GM12865 (cell line): ENCODE measurements at regions not wholly inside any gene's neighbourhood (a gene's known extent, or its start where the extent isn't known, plus 50 kb on each side); places are given as distances from the start of the nearest gene placed in this dataset.

Experiments used
- DNase-seq: peaks from one replicate; pipeline ENCODE4 v3.0.0; 2010; ENCODE audit warnings: low read depth
- H3K4me3 ChIP-seq: 2 replicates; pipeline ENCODE4 v1.5.1; 2011; ENCODE audit warnings: mild to moderate bottlenecking, low read depth, low read length, control low read depth
- TF ChIP-seq, protein P1 (sequence below): IDR thresholded peaks from 2 replicates; pipeline ENCODE4 v1.5.1; 2011; ENCODE audit warnings: low read length, control low read depth, low read depth, inconsistent platforms; ENCODE audit not compliant: insufficient read depth; ENCODE audit errors: missing control alignments

GRCh38 chr1:208741296-208741695 is 497.1 kb upstream of the PLXNA2 start:
- no peak overlapping the region for H3K4me3 ChIP-seq
- TF ChIP-seq, protein P1, sequence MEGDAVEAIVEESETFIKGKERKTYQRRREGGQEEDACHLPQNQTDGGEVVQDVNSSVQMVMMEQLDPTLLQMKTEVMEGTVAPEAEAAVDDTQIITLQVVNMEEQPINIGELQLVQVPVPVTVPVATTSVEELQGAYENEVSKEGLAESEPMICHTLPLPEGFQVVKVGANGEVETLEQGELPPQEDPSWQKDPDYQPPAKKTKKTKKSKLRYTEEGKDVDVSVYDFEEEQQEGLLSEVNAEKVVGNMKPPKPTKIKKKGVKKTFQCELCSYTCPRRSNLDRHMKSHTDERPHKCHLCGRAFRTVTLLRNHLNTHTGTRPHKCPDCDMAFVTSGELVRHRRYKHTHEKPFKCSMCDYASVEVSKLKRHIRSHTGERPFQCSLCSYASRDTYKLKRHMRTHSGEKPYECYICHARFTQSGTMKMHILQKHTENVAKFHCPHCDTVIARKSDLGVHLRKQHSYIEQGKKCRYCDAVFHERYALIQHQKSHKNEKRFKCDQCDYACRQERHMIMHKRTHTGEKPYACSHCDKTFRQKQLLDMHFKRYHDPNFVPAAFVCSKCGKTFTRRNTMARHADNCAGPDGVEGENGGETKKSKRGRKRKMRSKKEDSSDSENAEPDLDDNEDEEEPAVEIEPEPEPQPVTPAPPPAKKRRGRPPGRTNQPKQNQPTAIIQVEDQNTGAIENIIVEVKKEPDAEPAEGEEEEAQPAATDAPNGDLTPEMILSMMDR = no peak
- no peak for DNase-seq

- DNase-seq = no peak
- no peak overlapping the region for H3K4me3 ChIP-seq
- TF ChIP-seq, protein P1 = no peak
Measured at GRCh38 chr1:208743361-208743760, 499.2 kb upstream of the PLXNA2 start.

DNA sequence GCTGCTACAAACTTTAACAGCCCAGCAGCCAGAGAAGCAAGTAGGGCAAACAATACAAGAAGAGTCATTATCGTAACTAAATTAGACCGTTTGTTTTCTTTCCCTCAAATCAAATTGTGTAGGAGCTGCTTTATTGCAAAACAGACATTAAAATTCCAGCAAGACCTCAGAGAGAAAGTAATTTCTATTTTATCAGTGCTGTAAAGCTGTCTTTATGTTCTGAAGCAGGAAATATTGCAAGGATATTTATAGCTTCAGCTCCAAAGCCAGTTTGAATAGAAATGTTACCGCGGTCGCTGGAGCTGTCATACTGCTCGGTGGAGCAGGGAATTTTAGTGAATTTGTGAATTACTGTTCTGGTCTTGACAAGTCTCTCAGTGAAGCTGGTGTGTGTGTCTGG is 503.8 kb upstream of the PLXNA2 start:
- TF ChIP-seq, protein P1 = no peak
- H3K4me3 ChIP-seq = no peak overlapping the region
- DNase-seq = no peak

DNA sequence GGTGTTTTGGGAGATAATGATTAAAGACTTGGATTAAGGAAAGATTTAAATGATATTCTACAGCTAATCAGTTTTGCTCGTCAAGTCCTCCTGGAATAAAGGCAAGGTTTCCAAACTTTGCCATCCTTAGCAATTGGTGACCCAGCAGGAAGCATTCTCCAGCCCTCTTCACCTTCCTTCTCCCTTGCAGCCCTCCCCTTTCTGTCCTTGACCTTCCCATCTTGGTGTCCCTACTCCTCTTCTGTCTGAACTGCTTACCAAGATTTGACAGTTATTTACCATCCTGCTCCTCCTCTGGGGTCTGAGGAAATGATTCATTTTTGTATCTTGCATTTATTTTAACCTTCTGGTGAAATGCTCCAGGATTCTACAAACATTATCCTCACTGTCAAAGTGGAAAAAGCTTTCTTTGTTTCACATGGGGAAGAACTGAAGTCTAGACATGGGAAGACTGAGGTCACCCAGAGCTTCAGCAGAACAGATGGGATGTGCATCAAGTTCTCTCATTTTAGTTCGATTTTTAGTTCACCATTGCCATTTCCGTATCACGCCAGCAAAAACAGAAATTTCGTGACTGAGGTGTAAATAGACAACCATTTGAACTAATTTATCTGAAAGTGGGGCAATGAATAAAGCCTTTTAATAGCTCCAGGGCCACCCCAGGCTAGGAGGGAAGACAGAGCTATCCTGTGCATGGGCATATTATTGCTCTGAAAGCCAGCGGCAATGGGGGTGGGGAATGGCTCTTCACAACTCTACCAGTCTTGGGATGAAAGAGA is 504.4 kb upstream of the PLXNA2 start:
- TF ChIP-seq, protein P1 = no peak

GRCh38 chr1:208756339-208756981 is 512.3 kb upstream of the PLXNA2 start:
- TF ChIP-seq, protein P1 = no peak
- DNase-seq = no peak
- H3K4me3 ChIP-seq = no peak overlapping the region

More for the DNA sequence above, 504.4 kb upstream of the PLXNA2 start:
- no peak for DNase-seq
- H3K4me3 ChIP-seq = no peak overlapping the region

- TF ChIP-seq, protein P1 = no peak
- DNase-seq = no peak
Measured at GRCh38 chr1:208757846-208758245, 513.7 kb upstream of the PLXNA2 start.

More at GRCh38 chr1:208757846-208758245, 513.7 kb upstream of the PLXNA2 start:
- no peak overlapping the region for H3K4me3 ChIP-seq
